NCI-H526 treated with DMSO at 0.1 percent for 48 hours (cell line): ENCODE measurements at regions not wholly inside any gene's neighbourhood (a gene's known extent, or its start where the extent isn't known, plus 50 kb on each side); places are given as distances from the start of the nearest gene placed in this dataset.

Experiments
- DNase-seq: peaks from one replicate; lab custom pipeline; 2025; lab: John Stamatoyannopoulos, UW

GRCh38 chr7:123401295-123401694, 133.1 kb downstream of the IQUB start:
- DNase-seq: no peak

DNA sequence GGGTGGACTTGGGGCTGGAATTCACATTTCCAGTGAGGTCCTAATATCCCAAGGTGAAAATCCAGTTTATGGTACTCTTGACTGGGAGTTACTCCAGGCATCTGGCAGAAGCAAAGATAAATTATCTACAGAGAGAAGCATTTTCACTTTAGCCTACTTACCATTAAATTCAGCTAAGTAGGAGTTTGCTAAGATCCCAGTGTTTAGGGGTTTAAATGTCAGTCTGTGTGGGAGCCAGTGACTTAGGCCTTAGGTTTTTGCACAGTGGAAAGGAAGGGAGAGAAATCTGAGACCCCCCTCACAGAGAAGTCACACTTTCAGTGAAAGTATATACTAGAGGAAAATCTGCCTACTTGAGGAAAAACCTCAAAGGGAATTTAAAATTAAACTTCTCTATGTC, 134.2 kb downstream of the IQUB start:
- DNase-seq: no peak

DNA sequence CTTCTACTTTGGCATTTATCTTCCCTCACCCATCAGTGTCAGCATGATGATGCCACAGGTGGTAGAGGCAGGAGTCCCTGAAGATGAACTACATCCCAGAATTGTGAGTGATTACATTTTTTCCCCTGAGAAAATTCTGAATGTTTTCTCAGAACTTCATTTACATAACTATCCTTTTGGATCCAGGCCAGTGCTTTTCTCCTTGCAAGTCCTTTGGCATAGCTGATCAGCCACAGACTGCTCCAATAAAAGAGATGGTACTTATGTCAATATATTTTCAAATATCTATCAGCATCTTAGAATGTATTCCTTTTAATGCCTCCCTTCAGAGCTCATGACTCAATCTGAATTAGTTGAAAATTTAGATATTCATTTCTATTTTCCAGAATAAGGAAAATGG, 135.5 kb downstream of the IQUB start:
- no peak for DNase-seq

GRCh38 chr7:123397746-123398338, 136.6 kb downstream of the IQUB start:
- no peak for DNase-seq

- no peak for DNase-seq
Measured at GRCh38 chr7:123393623-123394022, 140.8 kb downstream of the IQUB start.

DNA sequence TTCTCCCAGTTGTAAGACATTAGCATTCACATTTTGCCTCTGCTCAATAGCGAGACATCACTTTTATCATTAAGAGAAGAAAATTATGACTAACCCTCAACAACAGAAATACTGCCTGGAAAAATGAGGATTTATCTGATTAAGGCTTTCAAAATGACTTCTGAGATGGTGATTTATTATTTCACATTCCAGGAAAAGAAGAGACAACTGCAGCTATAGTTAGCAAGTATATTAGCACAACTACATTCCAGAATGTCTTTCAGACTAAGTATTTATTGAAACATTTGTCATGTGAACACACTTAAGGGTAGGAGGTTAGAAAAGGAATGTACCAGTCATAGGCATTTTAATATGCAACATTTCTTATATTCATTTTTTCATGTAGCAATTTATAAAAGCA, 162.0 kb downstream of the IQUB start:
- DNase-seq: no peak

GRCh38 chr7:123367484-123368122, 166.8 kb downstream of the IQUB start:
- peak; percentile 24 for DNase-seq

DNA sequence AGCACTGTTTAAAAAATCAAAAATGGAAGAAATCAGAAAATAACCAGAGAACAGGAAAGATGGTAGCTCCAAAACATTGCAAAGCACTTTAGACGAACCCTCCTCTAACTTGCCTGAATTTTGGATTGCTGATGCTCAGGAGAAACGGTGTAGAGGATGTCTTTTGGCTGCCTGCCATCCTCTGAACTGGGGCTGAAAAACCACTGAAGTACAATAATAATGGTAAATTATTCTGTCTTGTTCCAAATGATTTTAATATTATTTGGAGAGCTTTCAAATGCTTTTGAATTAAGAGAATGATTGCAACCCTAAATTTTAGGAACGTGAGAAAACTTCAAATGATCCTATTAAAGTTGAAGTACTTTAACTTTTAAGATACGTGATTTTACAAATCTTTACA, 167.3 kb upstream of the SLC13A1 start:
- DNase-seq: no peak

DNA sequence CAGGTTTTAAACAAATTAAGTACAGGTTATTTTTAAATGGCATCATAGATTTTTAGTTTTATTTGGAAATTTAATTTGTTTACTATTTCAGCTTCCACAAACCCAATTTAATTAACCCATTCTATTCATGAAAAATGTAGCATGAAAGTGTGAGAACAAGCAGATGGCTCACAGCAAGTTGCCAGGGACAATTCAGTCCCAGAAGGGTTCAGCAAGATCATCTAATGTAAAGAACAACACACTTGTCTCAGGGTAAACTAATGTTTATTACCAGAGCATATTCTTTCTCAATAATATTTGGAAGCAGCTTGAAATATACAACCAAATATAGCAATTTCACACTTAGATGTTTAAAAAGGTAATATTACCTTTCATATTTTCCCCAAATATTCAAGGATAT, 166.9 kb upstream of the SLC13A1 start:
- DNase-seq: no peak

GRCh38 chr7:123360631-123361030, 160.9 kb upstream of the SLC13A1 start:
- no peak for DNase-seq

DNA sequence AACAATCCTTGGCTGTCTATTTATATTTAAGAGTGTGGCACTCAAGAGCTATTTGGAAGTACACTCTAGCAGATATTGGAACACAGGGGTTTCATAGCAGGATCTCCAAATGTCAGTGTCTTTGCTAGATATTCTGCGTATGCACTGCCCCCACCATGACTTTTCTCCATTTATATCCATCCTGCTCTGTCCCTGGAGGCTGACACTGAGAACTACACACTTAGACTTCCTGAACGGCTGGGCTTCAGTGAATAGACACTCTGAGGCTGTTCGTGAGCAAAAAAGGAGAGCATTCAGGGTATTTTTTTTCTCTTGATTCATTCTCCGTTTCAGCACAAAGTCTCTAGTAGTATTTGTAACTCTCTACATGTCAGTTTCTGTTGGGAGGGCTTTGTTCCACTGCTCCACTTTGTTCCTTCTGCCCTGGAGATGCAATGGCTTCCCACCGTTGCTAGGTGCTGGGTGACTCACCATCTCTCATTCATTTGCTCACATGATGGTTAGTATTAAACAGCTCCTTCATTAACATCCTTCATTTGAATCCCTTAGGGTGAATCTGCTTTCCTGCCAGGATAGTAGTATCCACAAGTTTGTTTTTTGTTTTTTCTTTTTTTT, 155.9 kb upstream of the SLC13A1 start:
- no peak for DNase-seq

DNA sequence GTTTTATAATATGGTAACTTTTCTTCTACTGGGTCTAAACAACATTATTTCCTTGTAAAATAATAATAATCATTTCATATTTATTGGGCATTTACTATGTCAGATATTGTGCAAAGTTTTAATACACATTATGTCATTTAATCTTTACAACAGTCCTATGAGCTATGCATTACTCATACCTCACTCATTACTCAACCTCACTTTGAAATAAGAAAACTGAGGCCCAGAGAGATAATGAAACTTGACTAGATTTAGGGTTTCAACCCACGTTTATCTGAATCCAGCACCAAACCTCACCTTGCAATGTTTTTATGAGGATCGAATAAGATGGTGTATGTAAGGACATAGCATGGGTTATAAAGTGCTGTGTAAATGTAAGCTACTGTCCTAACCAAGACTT, 153.2 kb upstream of the SLC13A1 start:
- DNase-seq: no peak

DNA sequence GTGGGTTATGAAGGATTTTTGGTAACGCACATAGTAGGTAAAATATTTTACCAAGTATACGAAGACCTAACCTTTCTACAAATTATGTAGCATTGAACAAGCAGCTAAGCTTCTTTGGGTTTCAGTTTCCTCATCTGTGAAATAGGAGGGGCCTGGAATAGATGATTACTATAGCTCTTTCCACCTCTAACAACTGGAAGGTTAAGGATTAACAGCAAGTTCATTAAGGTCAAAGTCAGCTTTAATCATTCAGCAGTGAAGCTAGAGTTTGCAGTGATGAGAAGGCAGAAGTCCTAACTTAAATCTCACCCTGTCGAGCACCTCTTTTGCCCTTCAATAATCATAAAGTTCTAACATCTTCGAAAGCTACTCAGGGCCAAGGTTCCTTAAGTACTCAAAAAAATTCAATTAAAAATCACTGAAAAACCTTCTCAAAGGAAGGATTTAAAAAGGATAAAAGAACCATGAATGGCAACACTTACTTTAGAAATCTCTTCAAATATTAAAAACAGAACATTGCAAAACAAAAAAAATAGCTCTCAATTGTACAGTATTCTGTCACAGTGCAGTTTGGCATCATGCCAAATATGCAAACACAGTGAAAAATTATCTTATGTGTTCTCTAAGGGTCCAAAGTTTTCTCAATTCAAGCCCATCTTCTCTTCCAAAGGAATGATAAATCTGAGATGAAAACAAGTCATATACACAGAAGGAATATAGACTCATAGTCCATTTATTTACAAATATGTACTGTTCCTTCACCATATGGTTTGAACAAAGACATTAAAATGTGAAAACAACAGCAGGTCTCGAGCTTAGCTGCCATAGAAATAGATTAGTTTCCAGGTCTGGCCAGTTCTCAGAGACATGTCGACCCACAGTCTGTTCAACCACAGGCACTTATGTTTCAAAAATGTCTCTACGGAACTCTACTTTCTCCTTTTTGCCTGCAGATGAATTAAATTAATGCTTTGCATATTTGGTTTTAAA, 152.0 kb upstream of the SLC13A1 start:
- DNase-seq: no peak

GRCh38 chr7:123351027-123351426, 151.3 kb upstream of the SLC13A1 start:
- no peak for DNase-seq

DNA sequence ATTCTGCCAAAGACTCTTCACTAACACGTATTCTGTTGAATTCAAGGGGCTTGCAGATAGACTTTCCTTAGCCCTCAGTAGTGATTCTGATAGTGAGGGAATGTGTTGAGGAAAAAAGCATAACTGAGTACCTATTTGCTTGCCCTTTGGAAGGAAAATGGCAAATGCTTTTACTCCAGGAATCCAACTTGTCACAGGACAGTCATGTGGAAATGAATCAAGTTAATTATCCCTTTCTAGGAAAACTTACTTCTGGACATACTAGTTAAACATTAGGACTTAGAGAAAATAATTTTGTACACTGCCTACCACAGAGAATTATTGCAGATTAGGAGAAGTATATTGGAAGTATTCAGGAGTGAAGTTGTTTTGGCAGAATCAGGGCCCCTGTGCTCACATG, 148.9 kb upstream of the SLC13A1 start:
- DNase-seq: no peak

GRCh38 chr7:123346766-123347165, 147.0 kb upstream of the SLC13A1 start:
- DNase-seq: no peak

DNA sequence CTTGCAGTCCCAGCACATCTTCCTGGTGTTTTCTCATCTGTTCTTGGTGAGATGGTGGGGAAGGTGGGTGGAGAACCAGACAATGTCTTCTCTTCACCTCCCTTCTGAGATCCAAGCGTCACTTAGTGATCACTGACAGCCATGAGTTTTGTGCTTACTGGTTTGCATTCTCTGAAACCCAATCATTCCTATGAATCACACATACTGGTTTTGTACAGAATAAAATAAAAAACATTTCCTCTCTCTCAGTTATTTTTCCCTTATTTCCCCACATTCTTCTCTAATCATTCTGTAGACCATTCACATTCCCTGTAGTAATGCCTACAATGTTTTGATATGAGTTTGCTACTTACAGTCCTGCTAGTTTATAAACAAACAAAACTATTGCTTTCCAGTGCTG, 143.8 kb upstream of the SLC13A1 start:
- DNase-seq: no peak

DNA sequence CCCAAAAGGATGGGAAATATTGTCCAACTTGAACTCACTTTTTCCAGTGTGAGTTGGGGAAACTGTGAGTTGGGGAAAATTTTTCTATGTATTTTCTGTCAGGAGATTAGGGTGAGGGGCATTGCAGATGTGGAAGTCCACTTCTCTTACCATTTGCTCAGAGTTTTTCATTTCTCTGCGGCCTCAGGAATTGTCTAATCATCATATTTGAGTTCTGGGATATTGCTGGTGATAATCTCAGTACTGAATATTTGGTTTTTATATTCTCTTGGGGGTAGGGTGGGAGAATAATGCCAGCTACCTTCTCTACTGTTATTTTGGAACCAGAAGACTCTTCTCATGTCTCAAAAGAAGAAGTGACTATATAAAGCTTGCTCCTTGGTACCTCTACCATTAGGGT, 141.3 kb upstream of the SLC13A1 start:
- no peak for DNase-seq

DNA sequence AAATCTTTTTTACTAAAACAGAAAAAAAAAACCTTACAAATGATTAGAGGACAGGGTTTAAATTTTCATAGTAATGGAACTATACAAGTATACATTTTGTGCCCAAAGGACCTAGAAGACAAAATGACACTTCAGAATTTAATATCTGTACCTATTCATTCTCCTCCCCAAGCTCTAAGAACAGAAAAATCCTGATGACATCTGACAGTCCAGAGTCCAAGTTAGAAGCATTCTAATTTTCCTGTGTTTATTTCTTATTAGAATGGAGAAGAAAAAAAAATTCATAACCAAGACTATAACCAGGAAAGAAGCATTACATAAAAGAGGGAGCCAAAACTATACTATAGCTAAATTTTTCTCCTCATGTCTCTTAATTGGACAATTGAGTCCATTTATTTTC, 138.9 kb upstream of the SLC13A1 start:
- no peak for DNase-seq

GRCh38 chr7:123329988-123330643, 130.3 kb upstream of the SLC13A1 start:
- DNase-seq: no peak

- DNase-seq: no peak
Measured at GRCh38 chr7:123327661-123328060, 127.9 kb upstream of the SLC13A1 start.

GRCh38 chr7:123324283-123324682, 124.5 kb upstream of the SLC13A1 start:
- DNase-seq: no peak
